ENCODE measurements at regions not wholly inside any gene's neighbourhood (a gene's known extent, or its start where the extent isn't known, plus 50 kb on each side); places are given as distances from the start of the nearest gene placed in this dataset.

GRCh38 chr13:80448725-80449124 lies 107.8 kb upstream of the SPRY2 start:
- TF ChIP-seq ZNF384 (IDR thresholded peaks at IDR 0.05) (no peak), ARNT (IDR thresholded peaks at IDR 0.05) (no peak), FOXK2 (IDR thresholded peaks at IDR 0.05) (no peak), ELF4 (IDR thresholded peaks at IDR 0.05) (no peak), SP1 (IDR thresholded peaks at IDR 0.05) (no peak), NFRKB (IDR thresholded peaks at IDR 0.05) (no peak), SUZ12 (IDR thresholded peaks at IDR 0.05) (no peak), CTBP1 (IDR thresholded peaks at IDR 0.05; ENCODE audit: borderline replicate concordance) (no peak), FOXM1 (IDR thresholded peaks at IDR 0.05; ENCODE audit: borderline replicate concordance) (no peak), LEF1 (IDR thresholded peaks at IDR 0.05; ENCODE audit: borderline replicate concordance) (no peak), BHLHE40 (IDR thresholded peaks at IDR 0.05; ENCODE audit: borderline replicate concordance) (no peak), PKNOX1 (IDR thresholded peaks at IDR 0.05) (no peak)
